GM10266 (cell line): ENCODE measurements at regions not wholly inside any gene's neighbourhood (a gene's known extent, or its start where the extent isn't known, plus 50 kb on each side); places are given as distances from the start of the nearest gene placed in this dataset.
"Not testable (repeated sequence)": the region's sequence is repeated elsewhere in the genome, so short reads cannot be mapped to it uniquely, and the experiment has no call there.

ENCODE experiments used
- DNase-seq: peaks from one replicate; pipeline ENCODE4 v3.0.0; 2012; ENCODE audit errors: extremely low spot score
- CTCF ChIP-seq: IDR thresholded peaks from 2 replicates; pipeline ENCODE4 v1.5.1; 2012; ENCODE audit warnings: mild to moderate bottlenecking, low read depth; ENCODE audit not compliant: control insufficient read depth, insufficient read depth; ENCODE audit errors: missing control alignments

- DNase-seq: no peak
- TF ChIP-seq CTCF: no peak
Observed at GRCh38 chr10:3961082-3961481, 176.1 kb upstream of the KLF6 start.

GRCh38 chr10:3960496-3960895, 175.5 kb upstream of the KLF6 start:
- TF ChIP-seq CTCF: no peak
- DNase-seq: no peak

GRCh38 chr10:3959370-3960325, 174.6 kb upstream of the KLF6 start:
- no peak for TF ChIP-seq CTCF
- no peak for DNase-seq

- no peak for TF ChIP-seq CTCF
- no peak for DNase-seq
Observed at GRCh38 chr10:3958472-3958996, 173.5 kb upstream of the KLF6 start.

- TF ChIP-seq CTCF: no peak
- DNase-seq: no peak
Observed at GRCh38 chr10:3955955-3956617, 171.1 kb upstream of the KLF6 start.

GRCh38 chr10:3955493-3955892, 170.5 kb upstream of the KLF6 start:
- TF ChIP-seq CTCF: no peak
- DNase-seq: no peak

GRCh38 chr10:3954615-3955014, 169.6 kb upstream of the KLF6 start:
- TF ChIP-seq CTCF: no peak
- no peak for DNase-seq

- not testable (repeated sequence) for DNase-seq
Observed at GRCh38 chr10:3954007-3954406, 169.0 kb upstream of the KLF6 start.
